Skeletal muscle tissue (tissue), 3 donors: ENCODE measurements at regions not wholly inside any gene's neighbourhood (a gene's known extent, or its start where the extent isn't known, plus 50 kb on each side); places are given as distances from the start of the nearest gene placed in this dataset.
"Not testable (repeated sequence)": the region's sequence is repeated elsewhere in the genome, so short reads cannot be mapped to it uniquely, and the experiment has no call there.

Experiments
- H3K27ac ChIP-seq: one replicate; pipeline ENCODE4 v1.7.0; 2013; ENCODE audit warnings: mild to moderate bottlenecking, low read depth, low read length, inconsistent platforms
- H3K27me3 ChIP-seq, 3 donors: one replicate each; pipeline ENCODE4 v1.7.0; 2013; ENCODE audit warnings: low read length in 3 of 3; ENCODE audit not compliant: control insufficient read depth in 3 of 3, insufficient read depth in 3 of 3
- H3K36me3 ChIP-seq, 3 donors: one replicate each; pipeline ENCODE4 v1.7.0; 2013; ENCODE audit warnings: low read length in 3 of 3; ENCODE audit not compliant: control insufficient read depth in 3 of 3, insufficient read depth in 3 of 3
- H3K4me1 ChIP-seq, 3 donors: one replicate each; pipeline ENCODE4 v1.7.0; 2013; ENCODE audit warnings: low read length in 3 of 3, mild to moderate bottlenecking in 3 of 3; ENCODE audit not compliant: control insufficient read depth in 3 of 3, insufficient read depth in 3 of 3
- H3K4me3 ChIP-seq, 3 donors: one replicate each; pipeline ENCODE4 v1.7.0; 2013; ENCODE audit warnings: low read length in 3 of 3
- H3K9ac ChIP-seq, 3 donors: one replicate each; pipeline ENCODE4 v1.7.0; 2013; ENCODE audit warnings: low read length in 3 of 3, mild to moderate bottlenecking in 3 of 3, moderate library complexity in 2 of 3, low read depth in 1 of 3
- H3K9me3 ChIP-seq, 3 donors: one replicate each; pipeline ENCODE4 v1.7.0; 2013; ENCODE audit warnings: low read length in 3 of 3; ENCODE audit not compliant: control insufficient read depth in 3 of 3
- donor health status: Osteomylitis.

GRCh38 chr4:158346576-158346975 lies 136.3 kb downstream of the TMEM144 start:
- Histone ChIP-seq H3K9me3 (no peaks in the 10 kb centered on the region), H3K9ac (no peak overlapping the region), H3K4me1 (no peaks in the 10 kb centered on the region), H3K36me3 (no peaks in the 10 kb centered on the region), H3K4me3 (no peak overlapping the region), H3K27me3 (no peaks in the 10 kb centered on the region), H3K27ac (no peak overlapping the region)

GRCh38 chr4:158347556-158347955 lies 137.3 kb downstream of the TMEM144 start:
- no peaks in the 10 kb centered on the region for H3K27me3 ChIP-seq
- no peaks in the 10 kb centered on the region for H3K4me1 ChIP-seq
- H3K4me3 ChIP-seq: no peak overlapping the region
- H3K27ac ChIP-seq: no peak overlapping the region
- H3K9ac ChIP-seq: no peak overlapping the region
- no peaks in the 10 kb centered on the region for H3K9me3 ChIP-seq
- H3K36me3 ChIP-seq: no peaks in the 10 kb centered on the region

GRCh38 chr4:158350161-158350560 lies 139.9 kb downstream of the TMEM144 start:
- Histone ChIP-seq H3K4me1 (no peaks in the 10 kb centered on the region), H3K9ac (no peak overlapping the region), H3K27ac (no peak overlapping the region), H3K27me3 (no peaks in the 10 kb centered on the region), H3K36me3 (no peaks in the 10 kb centered on the region), H3K4me3 (no peak overlapping the region), H3K9me3 (no peaks in the 10 kb centered on the region)

GRCh38 chr4:158353541-158354304 lies 143.4 kb downstream of the TMEM144 start:
- no peaks in the 10 kb centered on the region for H3K36me3 ChIP-seq
- H3K4me3 ChIP-seq: no peak overlapping the region
- H3K27me3 ChIP-seq: no peaks in the 10 kb centered on the region
- H3K4me1 ChIP-seq: no peaks in the 10 kb centered on the region
- H3K9me3 ChIP-seq: no peaks in the 10 kb centered on the region
- no peak overlapping the region for H3K27ac ChIP-seq
- H3K9ac ChIP-seq: no peak overlapping the region

GRCh38 chr4:158356301-158356700 lies 146.0 kb downstream of the TMEM144 start:
- no peak overlapping the region for H3K9ac ChIP-seq
- no peaks in the 10 kb centered on the region for H3K27me3 ChIP-seq

GRCh38 chr4:158367932-158368441 lies 153.7 kb upstream of the RXFP1 start:
- not testable (repeated sequence) for H3K4me3 ChIP-seq, H3K4me1 ChIP-seq, H3K9me3 ChIP-seq, H3K9ac ChIP-seq, H3K27ac ChIP-seq, H3K36me3 ChIP-seq, H3K27me3 ChIP-seq

More at GRCh38 chr4:158356301-158356700, 146.0 kb downstream of the TMEM144 start:
- Histone ChIP-seq H3K4me3 (no peak overlapping the region), H3K27ac (no peak overlapping the region), H3K36me3 (no peaks in the 10 kb centered on the region), H3K4me1 (no peaks in the 10 kb centered on the region), H3K9me3 (peaks cover 0 to 2% (median 0%) of the 10 kb centered on the region in 3 donors)

- H3K27me3 ChIP-seq: no peaks in the 10 kb centered on the region
- no peaks in the 10 kb centered on the region for H3K36me3 ChIP-seq
- no peak overlapping the region for H3K4me3 ChIP-seq
- H3K27ac ChIP-seq: no peak overlapping the region
- no peaks in the 10 kb centered on the region for H3K4me1 ChIP-seq
- no peaks in the 10 kb centered on the region for H3K9me3 ChIP-seq
- no peak overlapping the region for H3K9ac ChIP-seq
Observed at GRCh38 chr4:158371158-158371557, 150.5 kb upstream of the RXFP1 start.

GRCh38 chr4:158374318-158374717 lies 147.4 kb upstream of the RXFP1 start:
- no peaks in the 10 kb centered on the region for H3K4me1 ChIP-seq
- H3K9me3 ChIP-seq: no peaks in the 10 kb centered on the region
- H3K4me3 ChIP-seq: no peak overlapping the region
- H3K27ac ChIP-seq: no peak overlapping the region
- H3K27me3 ChIP-seq: no peaks in the 10 kb centered on the region
- H3K36me3 ChIP-seq: no peaks in the 10 kb centered on the region
- H3K9ac ChIP-seq: no peak overlapping the region

GRCh38 chr4:158376106-158376840 lies 145.4 kb upstream of the RXFP1 start:
- Histone ChIP-seq H3K27ac (no peak overlapping the region), H3K4me3 (no peak overlapping the region), H3K9me3 (no peaks in the 10 kb centered on the region), H3K27me3 (no peaks in the 10 kb centered on the region), H3K36me3 (no peaks in the 10 kb centered on the region), H3K4me1 (no peaks in the 10 kb centered on the region), H3K9ac (no peak overlapping the region)

- H3K9me3 ChIP-seq: no peaks in the 10 kb centered on the region
- no peak overlapping the region for H3K27ac ChIP-seq
- H3K36me3 ChIP-seq: no peaks in the 10 kb centered on the region
- no peaks in the 10 kb centered on the region for H3K4me1 ChIP-seq
- H3K27me3 ChIP-seq: no peaks in the 10 kb centered on the region
- H3K9ac ChIP-seq: no peak overlapping the region
- H3K4me3 ChIP-seq: no peak overlapping the region
Observed at GRCh38 chr4:158384414-158384813, 137.3 kb upstream of the RXFP1 start.
